HCT116 (cell line): ENCODE measurements at regions not wholly inside any gene's neighbourhood (a gene's known extent, or its start where the extent isn't known, plus 50 kb on each side); places are given as distances from the start of the nearest gene placed in this dataset.

ENCODE experiments used
- ATAC-seq: fragments of 200-7000 bp; cut with Tn5 transposase; 2 replicates; pipeline ENCODE4 v1.9.1; 2020; ENCODE audit warnings: mild to moderate bottlenecking, moderate library complexity
- BruUV-seq: library from RNA; stranded (reverse); fragments of 400-500 nt; replicated peaks from 2 replicates; lab custom pipeline; 2021; lab: Mats Ljungman, UMichigan
- CTCF ChIA-PET: fragments of 300-600 bp; sonication (Branson Sonifier 250); formaldehyde crosslinking; loops from one replicate; lab custom pipeline; 2021; ENCODE audit warnings: antibody characterized with exemption; lab: Charles Lee
- POLR2A ChIA-PET: fragments of 300-600, 350-600 bp; sonication (Branson Sonifier 250); formaldehyde crosslinking; loops from one replicate; lab custom pipeline; 2021; ENCODE audit warnings: antibody characterized with exemption; lab: Charles Lee
- RAD21 ChIA-PET, 2 experiments: fragments of 300-600 bp; sonication (Branson Sonifier 250); formaldehyde crosslinking; loops; one replicate each; lab custom pipeline; 2023; ENCODE audit warnings: low total read pairs in 2 of 2; ENCODE audit not compliant: uncharacterized antibody in 2 of 2, unreplicated experiment in 2 of 2, low non-redundant PET in 1 of 2; lab: Charles Lee
- DNase-seq: peaks from one replicate; pipeline ENCODE4 v3.0.0-alpha.2; 2010; ENCODE audit warnings: low read depth, low spot score
- H2AFZ ChIP-seq: fragments of 200-600 bp; shearing (Covaris generic), sonication (generic); 2 replicates; pipeline ENCODE4 v1.6.1; 2017; ENCODE audit warnings: low read depth, mixed run types, mixed read lengths, antibody characterized with exemption, low read length; ENCODE audit not compliant: poor library complexity, severe bottlenecking
- H3K27ac ChIP-seq: 2 replicates; pipeline ENCODE4 v1.5.1; 2012; ENCODE audit warnings: low read depth, low read length
- H3K27me3 ChIP-seq: fragments of 200-600 bp; sonication (generic); 2 replicates; pipeline ENCODE4 v1.6.1; 2016; ENCODE audit warnings: mixed run types, low read length, mixed read lengths; ENCODE audit not compliant: insufficient read depth
- H3K36me3 ChIP-seq, 2 experiments: fragments of 200-500 bp in 1 of 2; fragments of 200-600 bp in 1 of 2; sonication (Bioruptor generic) in 1 of 2; sonication (generic) in 1 of 2; 2 replicates each; pipeline versions ENCODE4 v1.5.1 to v1.6.1; 2014 to 2016; ENCODE audit warnings: low read length in 2 of 2, inconsistent platforms in 1 of 2, mixed read lengths in 1 of 2, mixed run types in 1 of 2; ENCODE audit not compliant: insufficient read depth in 2 of 2, control insufficient read depth in 1 of 2
- H3K4me1 ChIP-seq, 2 experiments: fragments of 200-600 bp in 1 of 2; sonication (generic) in 1 of 2; 2 replicates each; pipeline versions ENCODE4 v1.5.1 to v1.6.1; 2012 to 2017; ENCODE audit warnings: low read length in 2 of 2, inconsistent platforms in 1 of 2, mild to moderate bottlenecking in 1 of 2, mixed read lengths in 1 of 2, mixed run types in 1 of 2, moderate library complexity in 1 of 2; ENCODE audit not compliant: insufficient read depth in 2 of 2, control insufficient read depth in 1 of 2
- H3K4me2 ChIP-seq: fragments of 200-600 bp; sonication (generic); 2 replicates; pipeline ENCODE4 v1.6.1; 2017; ENCODE audit warnings: mixed run types, low read length, mixed read lengths
- H3K4me3 ChIP-seq, 2 experiments: fragments of 200-600 bp in 1 of 2; sonication (generic) in 1 of 2; replicated peaks in 1 of 2; 2 replicates each; pipeline ENCODE4 v1.5.1; 2011 to 2016; ENCODE audit warnings: low read length in 2 of 2, control low read depth in 1 of 2, low read depth in 1 of 2, mild to moderate bottlenecking in 1 of 2, mixed read lengths in 1 of 2, mixed run types in 1 of 2
- H3K79me2 ChIP-seq: fragments of 200-600 bp; sonication (generic); 2 replicates; pipeline ENCODE4 v1.6.1; 2017; ENCODE audit warnings: mild to moderate bottlenecking, mixed run types, low read length, moderate library complexity, mixed read lengths; ENCODE audit not compliant: insufficient read depth
- H3K9ac ChIP-seq: fragments of 200-600 bp; sonication (generic); 2 replicates; pipeline ENCODE4 v1.6.1; 2016; ENCODE audit warnings: low read length, mixed read lengths
- H3K9me2 ChIP-seq: fragments of 200-600 bp; sonication (generic), shearing (Covaris generic); 2 replicates; pipeline ENCODE4 v1.6.1; 2017; ENCODE audit warnings: mixed run types, mild to moderate bottlenecking, moderate library complexity; ENCODE audit not compliant: insufficient read depth
- H3K9me3 ChIP-seq, 2 experiments: fragments of 200-500 bp in 1 of 2; fragments of 200-600 bp in 1 of 2; sonication (Bioruptor generic) in 1 of 2; sonication (generic) in 1 of 2; 2 replicates each; pipeline ENCODE4 v1.6.1; 2014 to 2017; ENCODE audit warnings: low read length in 2 of 2, mixed read lengths in 2 of 2, inconsistent platforms in 1 of 2, low read depth in 1 of 2, mild to moderate bottlenecking in 1 of 2, mixed run types in 1 of 2, moderate library complexity in 1 of 2; ENCODE audit not compliant: control insufficient read depth in 1 of 2, insufficient read depth in 1 of 2
- H4K20me1 ChIP-seq: fragments of 200-600 bp; sonication (generic), shearing (Covaris generic); 2 replicates; pipeline ENCODE4 v1.6.1; 2017; ENCODE audit warnings: mixed run types, mild to moderate bottlenecking, moderate library complexity; ENCODE audit not compliant: insufficient read depth
- CBX3 ChIP-seq: IDR thresholded peaks from 2 replicates; pipeline ENCODE4 v1.6.1; 2012; ENCODE audit warnings: low read depth
- EGR1 ChIP-seq: IDR thresholded peaks from 2 replicates; pipeline ENCODE4 v1.6.1; 2012; ENCODE audit warnings: low read depth
- FOSL1 ChIP-seq: IDR thresholded peaks from 2 replicates; pipeline ENCODE4 v1.6.1; 2012; ENCODE audit warnings: low read depth
- POLR2A ChIP-seq: IDR thresholded peaks from 2 replicates; pipeline ENCODE4 v1.7.0; 2011; ENCODE audit warnings: borderline replicate concordance; ENCODE audit not compliant: insufficient read depth, insufficient read length; ENCODE audit errors: extremely low read depth
- POLR2AphosphoS5 ChIP-seq: IDR thresholded peaks from 2 replicates; pipeline ENCODE4 v1.6.1; 2011; ENCODE audit warnings: mild to moderate bottlenecking, low read depth, low read length, moderate library complexity
- SIN3A ChIP-seq: IDR thresholded peaks from 2 replicates; pipeline ENCODE4 v1.6.1; 2012; ENCODE audit warnings: low read depth
- SP1 ChIP-seq: IDR thresholded peaks from 2 replicates; pipeline ENCODE4 v1.6.1; 2012; ENCODE audit warnings: low read depth
- TCF7L2 ChIP-seq: IDR thresholded peaks from 2 replicates; pipeline ENCODE4 v1.7.0; 2011; ENCODE audit warnings: borderline replicate concordance, inconsistent platforms; ENCODE audit not compliant: insufficient read depth, insufficient read length; ENCODE audit errors: extremely low read depth
- YY1 ChIP-seq: IDR thresholded peaks from 2 replicates; pipeline ENCODE4 v1.6.1; 2011; ENCODE audit warnings: low read length, low read depth, moderate library complexity, mild to moderate bottlenecking; ENCODE audit not compliant: insufficient replicate concordance; ENCODE audit errors: extremely low read depth
- intact Hi-C: fragments of 100-400 bp; cut with micrococcal nuclease; formaldehyde crosslinking; loops from 2 replicates; pipeline ENCODE4 v1.10.0; 2022
- TF ChIP-seq, protein P1 (sequence below), 3 experiments: fragments of 200-600 bp in 1 of 3; sonication (generic) in 1 of 3; IDR thresholded peaks in 2 of 3; conservative IDR thresholded peaks in 1 of 3; 2 replicates each; pipeline ENCODE4 v1.5.1; 2012 to 2017; ENCODE audit warnings: low read depth in 2 of 3, low read length in 2 of 3, antibody characterized with exemption in 1 of 3, borderline replicate concordance in 1 of 3, control low read depth in 1 of 3, mild to moderate bottlenecking in 1 of 3, mixed read lengths in 1 of 3, mixed run types in 1 of 3, moderate library complexity in 1 of 3; ENCODE audit not compliant: insufficient read depth in 1 of 3

- no peaks in the 10 kb centered on the region for H3K9me3 ChIP-seq
- no peaks in the 10 kb centered on the region for H3K79me2 ChIP-seq
- DNase-seq (no peak), ATAC-seq (no peak)
- POLR2A ChIA-PET = no interaction called here
- H3K4me1 ChIP-seq = no peaks in the 10 kb centered on the region
- no peak overlapping the region for H3K4me3 ChIP-seq
- RAD21 ChIA-PET = no interaction called here
- H3K4me2 ChIP-seq = no peak overlapping the region
- intact Hi-C loops = no loop called here
- H4K20me1 ChIP-seq = no peaks in the 10 kb centered on the region
- H3K36me3 ChIP-seq = no peaks in the 10 kb centered on the region
- TF ChIP-seq POLR2AphosphoS5 = no peak
- TF ChIP-seq SIN3A = no peak
- TF ChIP-seq YY1 = no peak
- no peak for TF ChIP-seq TCF7L2
- no peak for TF ChIP-seq CBX3
- BruUV-seq = no TSS peak
- peaks cover 46% of the 10 kb centered on the region for H3K27me3 ChIP-seq
- no peak overlapping the region for H2AFZ ChIP-seq
- H3K9me2 ChIP-seq = no peaks in the 10 kb centered on the region
- CTCF ChIA-PET = no interaction called here
- no peak overlapping the region for H3K9ac ChIP-seq
- no peak overlapping the region for H3K27ac ChIP-seq
Measured at GRCh38 chr5:154129013-154129412, 61.5 kb upstream of the GALNT10 start.

- no peaks in the 10 kb centered on the region for H3K9me2 ChIP-seq
- H3K9me3 ChIP-seq = no peaks in the 10 kb centered on the region
- no peak overlapping the region for H3K4me3 ChIP-seq
- ChIA-PET CTCF (no interaction called here), POLR2A (no interaction called here), RAD21 (no interaction called here)
- H3K4me1 ChIP-seq = no peaks in the 10 kb centered on the region
- H3K79me2 ChIP-seq = no peaks in the 10 kb centered on the region
- TF ChIP-seq FOSL1 (no peak), EGR1 (no peak), YY1 (no peak), SP1 (no peak), POLR2A (no peak)
- TF ChIP-seq, protein P1, sequence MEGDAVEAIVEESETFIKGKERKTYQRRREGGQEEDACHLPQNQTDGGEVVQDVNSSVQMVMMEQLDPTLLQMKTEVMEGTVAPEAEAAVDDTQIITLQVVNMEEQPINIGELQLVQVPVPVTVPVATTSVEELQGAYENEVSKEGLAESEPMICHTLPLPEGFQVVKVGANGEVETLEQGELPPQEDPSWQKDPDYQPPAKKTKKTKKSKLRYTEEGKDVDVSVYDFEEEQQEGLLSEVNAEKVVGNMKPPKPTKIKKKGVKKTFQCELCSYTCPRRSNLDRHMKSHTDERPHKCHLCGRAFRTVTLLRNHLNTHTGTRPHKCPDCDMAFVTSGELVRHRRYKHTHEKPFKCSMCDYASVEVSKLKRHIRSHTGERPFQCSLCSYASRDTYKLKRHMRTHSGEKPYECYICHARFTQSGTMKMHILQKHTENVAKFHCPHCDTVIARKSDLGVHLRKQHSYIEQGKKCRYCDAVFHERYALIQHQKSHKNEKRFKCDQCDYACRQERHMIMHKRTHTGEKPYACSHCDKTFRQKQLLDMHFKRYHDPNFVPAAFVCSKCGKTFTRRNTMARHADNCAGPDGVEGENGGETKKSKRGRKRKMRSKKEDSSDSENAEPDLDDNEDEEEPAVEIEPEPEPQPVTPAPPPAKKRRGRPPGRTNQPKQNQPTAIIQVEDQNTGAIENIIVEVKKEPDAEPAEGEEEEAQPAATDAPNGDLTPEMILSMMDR (IDR thresholded peaks at IDR 0.05 in 2 of 3, conservative IDR thresholded peaks at IDR 0.05 in 1 of 3; ENCODE audit: borderline replicate concordance in 1 of 3, insufficient read depth in 1 of 3, low read depth in 2 of 3, low read length in 2 of 3) = no peak
- DNase-seq (no peak), ATAC-seq (no peak)
- no peak overlapping the region for H3K27ac ChIP-seq
- intact Hi-C loops = no loop called here
- no peak overlapping the region for H3K9ac ChIP-seq
- H3K36me3 ChIP-seq = no peaks in the 10 kb centered on the region
- no peaks in the 10 kb centered on the region for H4K20me1 ChIP-seq
- H3K27me3 ChIP-seq = peaks cover 52% of the 10 kb centered on the region
- H3K4me2 ChIP-seq = no peak overlapping the region
- no peak overlapping the region for H2AFZ ChIP-seq
- BruUV-seq = no TSS peak
Measured at GRCh38 chr5:154129921-154130320, 60.6 kb upstream of the GALNT10 start.
